ENCODE measurements at regions not wholly inside any gene's neighbourhood (a gene's known extent, or its start where the extent isn't known, plus 50 kb on each side); places are given as distances from the start of the nearest gene placed in this dataset.

DNA sequence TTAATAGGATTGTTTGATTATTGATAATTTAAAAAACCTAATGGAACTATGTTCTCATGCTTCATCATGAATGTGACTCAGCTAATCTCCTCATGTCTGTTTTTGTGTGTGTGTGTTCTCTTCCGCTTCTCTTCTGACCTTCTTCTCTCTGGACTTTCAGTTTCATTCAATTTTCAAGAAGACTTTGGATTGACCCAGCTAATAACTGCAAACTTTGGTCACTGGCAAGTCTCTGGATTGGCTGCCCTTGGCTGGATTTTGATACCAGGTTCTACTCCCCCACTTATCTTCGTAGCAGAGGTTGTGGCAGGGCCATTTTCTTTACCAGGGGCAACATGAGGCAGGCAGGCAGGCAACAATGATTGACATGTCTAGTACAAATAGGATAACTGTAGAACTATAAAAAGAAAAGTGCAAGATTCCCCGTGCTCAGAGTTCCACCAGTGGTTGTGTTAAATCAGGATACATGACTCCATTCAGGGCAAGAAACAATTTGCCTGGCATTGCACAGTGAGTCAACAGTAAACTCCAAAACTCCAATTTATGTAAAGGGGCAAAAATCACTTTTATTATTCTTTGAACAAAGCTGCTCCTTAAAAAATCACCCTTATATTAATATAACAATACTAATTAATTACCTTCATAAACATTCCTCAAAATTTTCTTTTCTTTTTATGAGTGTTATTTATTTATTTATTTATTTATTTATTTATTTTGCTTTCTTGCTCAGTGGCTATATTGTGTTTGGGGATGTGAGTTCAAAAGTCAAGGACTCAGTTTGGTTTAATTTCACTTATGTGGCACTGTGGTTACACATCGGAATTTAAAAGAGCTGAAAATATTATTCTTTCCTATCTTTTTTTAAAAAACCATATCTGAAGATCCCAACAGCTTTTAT is 167.6 kb downstream of the RND3 start:
- DNase-seq (ENCODE audit: low read depth in 4 of 4, low spot score in 2 of 4), result no peak

DNA sequence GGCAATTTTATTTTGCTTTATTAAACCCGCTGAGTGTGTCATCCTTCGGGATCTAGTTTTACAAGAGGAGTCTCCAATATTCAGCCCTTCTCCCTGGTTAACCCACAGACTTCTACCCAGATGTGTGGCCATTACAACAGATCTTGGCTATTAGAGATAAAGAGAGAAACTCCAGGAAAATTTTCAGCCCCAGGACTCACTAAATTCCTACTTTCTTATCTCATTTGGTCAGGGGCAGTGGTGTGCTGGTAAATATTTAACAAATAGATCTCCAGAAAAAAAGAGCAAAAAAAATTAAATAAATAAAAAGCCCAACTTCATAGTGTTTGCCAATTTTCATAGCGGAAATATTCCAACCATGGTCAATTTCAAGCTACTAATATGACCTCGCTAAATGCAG is 168.4 kb downstream of the RND3 start:
- DNase-seq (ENCODE audit: low read depth in 4 of 4, low spot score in 2 of 4), result no peak

DNA sequence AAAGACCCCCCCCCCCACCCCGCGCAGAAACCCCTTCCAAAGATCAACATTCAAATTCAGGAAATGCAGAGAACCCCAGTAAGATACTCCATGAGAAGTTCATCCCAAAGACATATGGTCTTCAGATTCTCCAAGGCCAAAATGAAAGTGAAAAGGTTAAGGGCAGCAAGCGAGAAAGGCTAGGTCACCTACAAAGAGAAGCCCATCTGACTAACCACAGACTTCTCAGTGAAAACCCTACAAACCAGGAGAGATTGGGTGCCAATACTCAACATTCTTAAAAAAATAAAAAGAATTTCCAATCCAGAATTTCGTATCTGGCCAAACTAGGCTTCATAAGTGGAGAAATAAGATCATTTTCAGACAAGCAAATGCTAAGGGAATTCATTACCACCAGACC is 175.2 kb downstream of the RND3 start:
- no peak for DNase-seq (ENCODE audit: low read depth in 4 of 4, low spot score in 2 of 4)

DNA sequence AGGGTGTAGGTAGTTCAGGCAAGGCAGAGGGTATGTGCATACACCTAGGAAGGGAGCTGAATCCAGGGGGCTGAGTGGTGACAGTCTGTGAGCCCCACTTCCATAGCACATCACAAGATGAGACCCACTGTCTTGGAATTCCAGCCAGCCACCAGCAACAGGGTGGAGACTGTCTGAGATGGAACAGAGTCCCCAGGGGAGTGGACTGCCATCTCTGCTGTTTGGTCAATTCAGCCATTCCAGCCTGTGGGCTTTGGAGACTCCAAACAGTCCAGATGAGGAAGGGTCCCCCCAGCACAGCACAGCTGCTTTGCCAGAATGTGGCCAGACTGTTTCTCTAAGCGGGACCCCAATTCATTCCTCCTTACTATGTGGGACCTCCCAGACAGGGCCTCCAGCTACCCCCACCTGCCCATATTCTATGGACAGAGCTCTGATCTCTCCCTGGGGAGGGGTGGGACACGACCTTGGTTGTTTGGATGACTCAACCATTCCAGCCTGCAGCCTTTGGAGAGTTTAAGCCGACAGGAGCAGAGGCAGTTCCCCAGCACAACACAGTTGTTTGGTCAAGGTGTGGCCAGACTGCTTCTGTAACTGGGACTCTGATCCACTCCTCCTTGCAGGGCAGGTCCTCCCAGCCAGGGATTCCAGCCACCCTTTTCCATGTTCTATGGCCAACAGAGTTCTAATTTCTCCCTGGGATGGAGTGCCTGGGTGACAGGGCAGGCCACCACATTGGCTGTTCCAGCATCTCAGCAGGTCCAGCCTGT is 178.0 kb downstream of the RND3 start:
- DNase-seq (ENCODE audit: low read depth in 4 of 4, low spot score in 2 of 4), result no peak

DNA sequence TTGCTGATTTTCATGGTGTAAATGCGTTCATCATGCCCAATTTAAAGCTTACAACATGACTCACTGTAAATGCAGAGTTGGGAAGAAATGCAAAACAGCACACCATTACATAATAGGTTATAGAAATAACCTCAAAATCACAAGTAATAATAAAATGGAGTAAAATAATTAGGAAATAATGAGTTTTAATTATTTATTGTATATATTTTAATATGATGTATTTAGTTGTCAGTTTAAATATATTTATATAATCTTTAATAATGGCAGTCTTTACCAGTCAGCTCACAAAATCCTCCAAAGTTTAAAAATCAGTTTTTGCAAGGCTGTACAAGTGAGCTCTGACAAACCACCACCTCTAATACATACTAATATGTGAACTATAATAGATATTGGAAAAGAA is 180.2 kb downstream of the RND3 start:
- DNase-seq (ENCODE audit: low read depth in 4 of 4, low spot score in 2 of 4), result no peak

DNA sequence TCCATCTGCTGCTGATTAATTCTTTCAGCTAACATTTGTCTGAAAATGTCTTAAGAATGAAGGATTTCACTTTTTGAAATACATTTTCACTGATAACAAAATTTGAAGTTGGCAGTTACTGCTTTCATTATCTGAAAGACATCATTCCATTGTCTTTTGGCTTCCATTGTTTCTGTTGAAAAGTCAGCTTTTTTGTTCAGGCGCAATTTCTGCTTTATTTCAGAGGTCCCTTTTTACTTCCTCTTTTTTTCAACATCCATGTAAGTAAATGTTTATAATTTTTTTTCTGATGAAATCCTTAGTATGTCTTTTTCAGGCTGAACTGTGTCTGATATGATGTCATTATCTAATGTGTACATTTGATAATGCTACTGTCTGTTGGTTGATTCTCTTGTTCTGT is 184.2 kb downstream of the RND3 start:
- DNase-seq (ENCODE audit: low read depth in 4 of 4, low spot score in 2 of 4), result no peak

DNA sequence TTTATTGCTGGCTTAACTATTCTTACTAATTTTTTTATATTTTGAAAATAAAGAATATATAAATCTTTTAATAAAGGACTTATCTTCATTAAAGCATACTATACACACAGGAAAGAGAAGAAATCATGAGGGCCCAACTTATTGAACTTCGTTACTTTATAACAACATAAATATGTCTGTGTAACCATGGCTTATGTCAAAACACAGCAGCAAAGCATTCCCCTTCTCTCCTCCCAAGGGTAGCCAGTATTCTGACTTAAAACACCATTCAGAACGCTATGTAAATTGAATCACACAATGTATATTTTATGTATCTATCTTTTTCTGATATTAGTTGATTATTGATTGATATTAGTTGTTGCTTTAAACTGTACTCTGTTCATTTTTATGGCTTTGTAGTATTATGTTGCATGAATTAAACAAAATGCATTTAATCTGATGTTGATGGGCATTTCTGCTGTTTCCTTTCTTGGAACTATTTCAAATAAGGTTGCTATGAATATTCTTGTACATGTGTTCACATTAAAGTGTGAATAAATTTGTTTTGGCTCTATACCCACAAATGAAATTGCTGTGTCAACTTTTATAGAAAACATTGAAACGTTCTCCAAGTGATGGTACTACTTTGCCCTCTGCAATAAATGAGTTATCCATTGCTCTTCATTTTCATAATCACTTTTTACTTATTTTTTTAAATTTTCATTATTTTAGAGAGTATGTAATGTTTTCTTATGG is 188.7 kb downstream of the RND3 start:
- DNase-seq (ENCODE audit: low read depth in 4 of 4, low spot score in 2 of 4), result no peak

DNA sequence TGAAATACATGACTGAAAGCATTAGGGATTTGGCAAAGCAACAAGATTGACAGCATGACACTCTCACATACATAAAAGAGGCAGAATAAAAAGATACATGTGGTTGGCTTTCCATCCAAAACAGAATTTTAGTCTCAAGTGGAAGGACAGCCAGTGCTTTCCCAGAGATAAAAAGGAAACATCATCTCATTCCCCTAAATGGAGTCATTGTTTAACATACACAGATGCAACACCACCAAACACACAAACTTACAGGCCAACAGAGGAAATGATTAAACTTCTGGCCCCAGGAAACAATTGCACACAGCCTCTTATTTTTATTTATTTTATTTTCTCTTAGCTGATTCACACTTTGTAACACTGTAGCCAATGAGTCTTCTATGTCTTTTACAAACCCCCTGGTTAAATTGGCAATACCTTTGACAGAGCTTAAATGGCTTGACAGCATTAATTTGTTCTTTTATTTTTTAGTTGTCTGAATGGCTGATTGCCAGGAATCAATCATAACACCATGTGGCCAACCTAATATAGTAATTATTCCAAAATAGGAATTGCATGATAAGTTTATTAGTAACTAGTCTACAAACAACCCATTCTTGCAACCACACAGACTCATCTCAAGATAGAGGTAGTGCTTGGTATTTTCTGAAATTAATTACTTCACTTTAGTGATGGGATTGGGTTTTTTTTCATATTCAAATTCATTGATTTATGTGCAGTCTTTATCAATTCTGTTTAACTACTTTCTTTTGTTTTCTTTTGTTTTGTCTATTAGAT is 190.5 kb downstream of the RND3 start:
- DNase-seq (ENCODE audit: low read depth in 4 of 4, low spot score in 2 of 4), result no peak

DNA sequence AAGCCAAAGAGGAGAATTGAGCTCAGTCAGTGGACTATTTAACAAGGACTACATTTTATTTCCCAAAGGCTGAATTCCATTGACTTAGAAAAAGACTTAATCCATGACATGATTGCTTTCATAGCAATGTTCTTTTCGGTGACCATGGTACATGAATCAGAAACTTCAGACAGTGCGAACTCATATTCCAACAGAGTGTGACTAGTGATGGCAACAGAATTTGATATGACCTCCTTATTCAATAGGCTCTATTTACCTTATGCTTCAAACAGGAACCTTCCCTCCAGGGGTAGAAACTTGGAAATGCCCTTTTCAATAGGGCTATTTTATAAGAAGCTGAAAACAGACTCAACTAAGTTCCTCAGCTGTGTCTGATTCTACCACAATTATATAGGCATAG is 191.9 kb downstream of the RND3 start:
- no peak for DNase-seq (ENCODE audit: low read depth in 4 of 4, low spot score in 2 of 4)

DNA sequence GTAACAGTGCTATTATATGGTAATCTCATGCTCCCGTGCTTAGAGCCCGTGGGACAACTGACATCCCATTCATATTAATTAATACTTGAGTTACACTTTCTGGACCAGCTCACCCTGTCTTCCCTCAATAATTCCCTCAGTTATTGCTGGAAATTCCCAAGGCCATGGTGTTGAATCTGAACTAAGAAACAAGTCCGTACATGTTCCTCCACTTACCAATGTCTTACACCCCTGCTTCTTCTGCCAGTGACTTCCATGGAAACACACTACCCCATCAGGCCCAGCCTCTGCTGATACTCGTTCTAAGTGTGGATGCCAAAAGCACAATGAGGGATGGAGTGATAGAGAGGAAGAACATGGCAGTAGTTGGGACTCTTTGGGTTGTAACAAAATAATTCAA is 193.7 kb downstream of the RND3 start:
- DNase-seq (ENCODE audit: low read depth in 4 of 4, low spot score in 2 of 4), result no peak

DNA sequence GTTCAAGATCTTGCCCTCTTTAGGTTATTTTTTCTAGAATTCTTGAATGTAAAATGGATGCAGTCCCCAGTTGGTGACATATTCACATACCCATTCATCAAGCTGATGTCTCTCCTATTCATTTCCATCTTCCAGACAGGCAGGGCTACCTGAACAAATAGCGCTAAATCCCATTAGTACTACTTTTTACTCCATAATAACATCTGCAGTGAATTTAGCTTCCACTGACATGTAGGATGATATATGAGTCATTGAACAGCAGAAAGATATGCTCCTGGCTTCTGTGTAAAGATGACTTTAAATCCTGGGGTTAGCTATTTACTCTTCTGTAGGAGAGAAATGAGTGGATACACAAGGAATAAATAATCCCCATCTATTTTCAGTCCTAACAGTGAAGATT is 194.7 kb downstream of the RND3 start:
- DNase-seq (ENCODE audit: low read depth in 4 of 4, low spot score in 2 of 4), result no peak

DNA sequence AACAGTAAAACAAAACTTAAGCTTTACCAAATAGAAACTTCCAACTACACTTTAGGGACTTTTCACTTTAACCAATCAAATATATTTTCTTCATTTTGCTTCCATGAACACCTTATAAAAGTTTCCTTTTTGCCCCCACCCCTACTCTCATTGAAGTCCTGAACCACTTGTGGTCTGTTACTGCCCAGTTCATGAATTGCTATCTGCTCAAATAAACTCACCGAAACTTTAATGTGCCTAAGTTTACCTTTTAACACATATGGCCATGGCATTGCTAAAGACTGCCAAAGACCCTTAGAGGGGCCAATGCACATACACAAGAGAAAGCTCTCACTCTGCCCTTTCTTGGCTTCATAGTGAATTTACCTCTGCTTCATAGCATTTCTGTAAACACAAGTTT is 195.3 kb downstream of the RND3 start:
- DNase-seq (ENCODE audit: low read depth in 4 of 4, low spot score in 2 of 4), result no peak

DNA sequence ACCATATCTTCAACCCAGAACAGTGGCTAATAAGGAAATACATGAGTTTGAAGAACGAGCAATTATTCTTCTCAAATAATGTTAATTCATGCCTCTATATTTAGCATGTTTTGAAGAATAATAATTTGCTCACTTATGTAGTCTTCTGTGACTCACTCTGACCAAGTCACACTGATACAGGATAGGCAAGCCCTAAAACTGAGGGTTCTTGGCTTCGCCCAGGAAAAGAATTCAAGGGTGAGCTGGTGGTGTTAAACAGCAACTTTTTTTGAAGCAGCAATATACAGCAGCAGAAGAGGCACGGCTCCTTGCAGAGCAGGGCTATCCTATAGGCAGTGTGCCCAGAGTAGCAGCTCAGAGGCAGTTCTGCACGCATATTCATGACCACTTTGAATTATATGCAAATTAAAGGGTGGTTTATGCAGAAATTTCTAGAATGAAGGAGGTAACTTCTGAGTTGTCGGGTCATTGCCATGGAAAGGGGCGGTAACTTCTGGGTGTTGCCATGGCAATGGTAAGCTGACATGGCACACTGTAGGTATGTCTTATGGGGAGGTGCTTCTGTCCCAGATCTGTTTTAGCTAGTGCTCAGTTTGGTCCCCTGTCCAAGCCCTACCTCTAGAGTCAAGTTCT is 200.6 kb downstream of the RND3 start:
- no peak for DNase-seq (ENCODE audit: low read depth in 4 of 4, low spot score in 2 of 4)

DNA sequence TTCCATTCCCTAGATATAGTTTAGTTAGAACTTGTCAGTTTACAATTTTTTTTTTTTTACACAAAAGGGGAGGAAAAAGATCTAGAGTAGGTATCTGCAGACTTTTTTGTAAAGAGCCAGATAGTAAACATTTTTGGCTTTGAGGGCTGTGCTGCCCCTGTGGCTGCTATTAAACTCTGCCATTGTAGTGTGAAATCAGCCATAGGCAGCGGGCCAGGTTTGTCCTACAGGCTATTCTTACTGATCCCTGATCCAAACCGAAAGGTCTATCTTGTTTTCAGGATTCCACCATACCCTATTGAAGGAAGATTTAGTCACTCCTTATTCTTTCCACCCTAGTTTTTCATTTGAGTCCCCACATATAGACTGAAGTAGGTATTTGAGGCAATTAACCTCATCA is 203.4 kb downstream of the RND3 start:
- DNase-seq (ENCODE audit: low read depth in 4 of 4, low spot score in 2 of 4), result no peak

DNA sequence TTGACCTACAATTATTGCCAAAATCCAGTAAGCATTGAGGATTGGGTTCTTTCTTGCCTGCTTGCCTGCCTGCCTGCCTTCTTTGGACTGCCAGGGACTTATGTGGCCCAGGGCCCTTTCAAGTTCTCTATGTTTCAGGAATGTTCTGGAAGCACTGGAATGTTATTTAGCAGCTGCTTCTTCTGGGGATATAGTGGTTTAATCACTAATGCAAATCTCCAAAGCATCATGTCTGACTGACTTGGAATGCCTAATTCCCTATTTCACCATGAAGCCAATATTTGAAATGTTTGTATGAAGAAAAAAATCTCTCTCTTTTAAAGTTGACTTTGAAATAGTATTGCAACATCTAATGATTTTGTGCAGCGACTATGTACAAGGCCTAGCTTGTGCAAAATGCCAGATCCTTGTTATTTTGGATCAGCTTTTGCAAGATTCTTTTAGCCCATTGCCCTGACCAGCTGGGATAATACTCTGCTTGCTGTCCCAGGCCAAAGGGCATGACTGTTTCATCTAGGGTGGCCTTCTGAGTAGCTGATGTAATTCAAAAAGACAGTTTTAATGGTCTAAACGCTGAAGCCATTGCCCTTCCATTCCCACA is 204.6 kb downstream of the RND3 start:
- peak in 1 of 4 donors; percentile 4 for DNase-seq (ENCODE audit: low read depth in 4 of 4, low spot score in 2 of 4)

DNA sequence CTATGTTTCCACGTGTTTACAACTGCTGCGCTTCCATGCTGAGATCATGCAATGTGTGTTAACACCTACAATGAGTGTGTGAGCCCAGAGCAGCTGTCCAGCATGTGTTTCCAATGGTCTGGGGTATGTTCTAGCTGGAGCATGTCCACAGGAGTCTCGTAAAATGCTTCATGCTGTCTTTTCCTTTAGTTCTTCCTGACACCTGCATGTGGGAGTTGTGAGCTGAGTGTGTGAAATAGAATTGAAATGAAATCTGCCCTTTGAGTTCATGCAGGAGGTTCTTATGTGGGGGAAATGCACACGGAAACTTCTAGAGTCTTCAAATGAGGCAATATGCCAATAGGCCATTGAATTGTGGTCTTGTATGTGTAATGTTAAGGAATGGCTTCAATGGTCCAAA is 205.1 kb downstream of the RND3 start:
- DNase-seq (ENCODE audit: low read depth in 4 of 4, low spot score in 2 of 4), result no peak

DNA sequence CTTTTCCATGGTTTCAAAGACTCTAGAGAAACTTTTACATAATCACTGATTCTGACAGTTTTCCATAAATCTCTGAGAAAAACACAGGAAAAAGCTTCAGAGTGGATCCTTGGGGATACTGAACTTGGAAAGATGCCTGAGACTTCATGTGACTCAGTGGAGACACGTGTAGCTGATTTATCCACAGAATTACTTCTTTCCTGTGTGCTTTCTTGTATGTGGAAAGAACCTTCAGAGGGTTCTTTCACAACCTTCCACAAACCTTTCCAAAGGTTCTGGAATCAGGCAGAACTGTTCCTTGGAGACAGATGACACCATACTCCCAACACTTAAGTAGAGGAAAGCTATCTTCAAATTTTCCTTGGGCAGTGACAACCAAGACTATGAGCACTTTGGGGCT is 207.2 kb downstream of the RND3 start:
- DNase-seq (ENCODE audit: low read depth in 4 of 4, low spot score in 2 of 4), result peak in 1 of 4 donors; percentile 20

DNA sequence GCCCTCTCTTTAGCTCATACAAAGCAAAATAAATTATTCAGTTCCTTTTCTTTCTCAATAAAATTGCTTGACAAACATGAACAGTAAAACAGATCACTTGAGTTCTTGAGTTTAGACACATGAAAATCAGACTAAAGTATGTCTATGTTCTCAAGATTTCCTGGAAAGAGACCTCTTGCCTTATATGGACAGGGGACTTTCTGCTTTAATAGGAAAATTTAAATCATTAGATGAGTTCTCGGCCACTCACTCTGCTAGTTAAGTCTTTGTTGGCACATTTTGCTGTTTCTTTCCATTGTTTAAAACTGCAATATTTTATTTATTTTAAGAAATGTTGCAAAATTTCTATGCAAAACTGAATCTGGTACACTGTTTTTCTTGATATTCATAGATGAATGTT is 207.8 kb downstream of the RND3 start:
- DNase-seq (ENCODE audit: low read depth in 4 of 4, low spot score in 2 of 4), result no peak

DNA sequence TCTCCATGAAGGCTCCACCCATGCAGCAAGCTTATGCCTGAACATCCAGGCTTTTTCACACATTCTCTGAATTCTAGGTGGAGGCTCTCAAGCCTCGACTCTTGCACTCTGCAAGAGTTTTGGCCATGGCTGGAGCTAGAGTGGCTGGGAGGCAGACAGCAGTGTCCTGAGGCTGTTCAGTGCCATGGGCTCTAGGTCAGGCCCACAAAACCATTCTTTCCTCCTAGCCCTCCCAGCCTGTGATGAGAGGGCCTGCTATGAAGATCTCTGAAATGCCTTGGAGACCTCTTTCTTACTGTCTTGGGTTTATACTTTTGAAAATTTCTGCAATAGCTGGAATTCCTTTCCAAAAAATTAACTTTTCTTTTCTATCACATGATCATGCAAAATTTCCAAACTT is 210.7 kb downstream of the RND3 start:
- DNase-seq (ENCODE audit: low read depth in 4 of 4, low spot score in 2 of 4), result no peak

DNA sequence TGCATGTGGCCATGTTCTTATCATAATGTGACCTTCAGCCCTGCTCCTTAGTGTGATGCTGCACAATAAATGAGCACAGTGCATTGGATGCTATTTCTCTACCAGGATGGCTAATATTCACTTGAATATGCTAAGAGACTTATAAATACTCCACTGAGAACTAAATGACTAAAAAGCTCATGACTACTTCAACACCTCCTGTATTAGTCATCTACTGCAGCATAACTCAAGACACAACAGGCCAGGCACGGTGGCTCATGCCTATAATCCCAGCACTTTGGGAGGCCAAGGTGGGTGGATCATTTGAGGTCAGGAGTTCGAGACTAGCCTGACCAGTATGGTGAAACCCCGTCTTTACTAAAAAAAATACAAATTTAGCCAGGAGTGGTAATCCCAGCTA is 213.4 kb downstream of the RND3 start:
- no peak for DNase-seq (ENCODE audit: low read depth in 4 of 4, low spot score in 2 of 4)
